ENCODE measurements at regions not wholly inside any gene's neighbourhood (a gene's known extent, or its start where the extent isn't known, plus 50 kb on each side); places are given as distances from the start of the nearest gene placed in this dataset.

- Histone ChIP-seq H3K4me1 (peaks cover 0 to 3% of the 10 kb centered on the region in 2 donors), H3K36me3 (no peaks in the 10 kb centered on the region), H3K9me3 (no peaks in the 10 kb centered on the region), H3K4me3 (no peak overlapping the region), H3K27ac (no peak overlapping the region), H3K27me3 (no peaks in the 10 kb centered on the region)
- intact Hi-C loops (cut with DNase I), result no loop called here
- DNase-seq (ENCODE audit: low spot score in 2 of 2), result no peak
- TF ChIP-seq, protein P1, sequence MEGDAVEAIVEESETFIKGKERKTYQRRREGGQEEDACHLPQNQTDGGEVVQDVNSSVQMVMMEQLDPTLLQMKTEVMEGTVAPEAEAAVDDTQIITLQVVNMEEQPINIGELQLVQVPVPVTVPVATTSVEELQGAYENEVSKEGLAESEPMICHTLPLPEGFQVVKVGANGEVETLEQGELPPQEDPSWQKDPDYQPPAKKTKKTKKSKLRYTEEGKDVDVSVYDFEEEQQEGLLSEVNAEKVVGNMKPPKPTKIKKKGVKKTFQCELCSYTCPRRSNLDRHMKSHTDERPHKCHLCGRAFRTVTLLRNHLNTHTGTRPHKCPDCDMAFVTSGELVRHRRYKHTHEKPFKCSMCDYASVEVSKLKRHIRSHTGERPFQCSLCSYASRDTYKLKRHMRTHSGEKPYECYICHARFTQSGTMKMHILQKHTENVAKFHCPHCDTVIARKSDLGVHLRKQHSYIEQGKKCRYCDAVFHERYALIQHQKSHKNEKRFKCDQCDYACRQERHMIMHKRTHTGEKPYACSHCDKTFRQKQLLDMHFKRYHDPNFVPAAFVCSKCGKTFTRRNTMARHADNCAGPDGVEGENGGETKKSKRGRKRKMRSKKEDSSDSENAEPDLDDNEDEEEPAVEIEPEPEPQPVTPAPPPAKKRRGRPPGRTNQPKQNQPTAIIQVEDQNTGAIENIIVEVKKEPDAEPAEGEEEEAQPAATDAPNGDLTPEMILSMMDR (IDR thresholded peaks at IDR 0.05), result no peak
Measured at GRCh38 chr10:31187607-31188210, 131.3 kb upstream of the ZEB1 start.

GRCh38 chr10:31188792-31189406 is 130.1 kb upstream of the ZEB1 start:
- Histone ChIP-seq H3K4me1 (peaks cover 0 to 3% of the 10 kb centered on the region in 2 donors), H3K27me3 (no peaks in the 10 kb centered on the region), H3K27ac (no peak overlapping the region), H3K36me3 (no peaks in the 10 kb centered on the region), H3K9me3 (no peaks in the 10 kb centered on the region), H3K4me3 (no peak overlapping the region)
- DNase-seq (ENCODE audit: low spot score in 2 of 2), result no peak
- intact Hi-C loops (cut with DNase I), result no loop called here
- TF ChIP-seq, protein P1 (IDR thresholded peaks at IDR 0.05), result no peak

DNA sequence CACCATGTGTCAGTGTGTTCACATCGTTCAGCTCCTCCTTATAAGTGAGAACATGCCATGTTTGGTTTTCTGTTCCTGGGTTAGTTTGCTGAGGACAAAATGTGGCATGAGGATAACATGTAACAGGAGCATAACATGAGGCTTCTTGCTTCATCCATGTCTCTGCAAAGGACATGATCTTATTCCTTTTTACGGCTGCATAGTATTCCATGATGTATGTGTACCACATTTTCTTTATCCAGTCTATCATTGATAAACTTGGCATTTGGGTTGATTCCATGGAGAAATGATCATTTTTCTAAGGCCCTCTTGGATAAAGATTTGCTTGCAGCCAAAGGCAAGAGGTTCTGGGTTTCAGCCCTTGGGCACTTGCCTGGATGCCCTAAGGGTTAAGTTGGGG is 128.5 kb upstream of the ZEB1 start:
- no peak overlapping the region for H3K27ac ChIP-seq
- intact Hi-C loops (cut with DNase I), result no loop called here

DNA sequence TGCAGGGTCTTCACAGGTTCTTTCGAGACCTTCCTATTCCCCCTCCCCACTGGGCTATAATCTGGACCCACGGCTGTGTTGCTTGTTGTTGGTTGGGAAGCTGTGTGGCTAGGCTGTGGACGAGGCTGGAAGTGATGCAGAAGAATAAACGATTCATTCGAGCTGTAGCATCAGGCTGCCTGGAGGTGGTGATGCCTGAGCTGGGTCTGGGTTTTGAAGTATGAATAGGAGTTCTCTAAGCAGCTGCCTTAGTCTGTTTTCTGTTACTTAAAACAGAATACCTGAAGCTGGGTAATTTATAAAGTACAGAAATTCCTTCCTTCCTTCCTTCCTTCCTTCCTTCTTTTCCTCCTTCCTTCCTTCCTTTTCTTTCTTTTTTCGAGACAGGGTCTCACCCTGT is 126.5 kb upstream of the ZEB1 start:
- intact Hi-C loops (cut with DNase I), result no loop called here
- Histone ChIP-seq H3K4me1 (no peaks in the 10 kb centered on the region), H3K27ac (no peak overlapping the region), H3K4me3 (no peak overlapping the region), H3K9me3 (no peaks in the 10 kb centered on the region), H3K27me3 (no peaks in the 10 kb centered on the region), H3K36me3 (no peaks in the 10 kb centered on the region)
- TF ChIP-seq, protein P1 (IDR thresholded peaks at IDR 0.05), result no peak
- DNase-seq (ENCODE audit: low spot score in 2 of 2), result no peak

More for the DNA sequence above, 128.5 kb upstream of the ZEB1 start:
- no peaks in the 10 kb centered on the region for H3K36me3 ChIP-seq
- H3K27me3 ChIP-seq, result no peaks in the 10 kb centered on the region
- DNase-seq (ENCODE audit: low spot score in 2 of 2), result no peak
- no peaks in the 10 kb centered on the region for H3K9me3 ChIP-seq
- no peak overlapping the region for H3K4me3 ChIP-seq
- TF ChIP-seq, protein P1 (IDR thresholded peaks at IDR 0.05), result no peak
- peaks cover 0 to 3% of the 10 kb centered on the region in 2 donors for H3K4me1 ChIP-seq

GRCh38 chr10:31194986-31195385 is 124.0 kb upstream of the ZEB1 start:
- intact Hi-C loops (cut with DNase I), result no loop called here
- no peak overlapping the region for H3K27ac ChIP-seq
- H3K9me3 ChIP-seq, result no peaks in the 10 kb centered on the region
- no peak for DNase-seq (ENCODE audit: low spot score in 2 of 2)
- H3K4me3 ChIP-seq, result no peak overlapping the region
- H3K27me3 ChIP-seq, result no peaks in the 10 kb centered on the region
- no peaks in the 10 kb centered on the region for H3K4me1 ChIP-seq
- no peaks in the 10 kb centered on the region for H3K36me3 ChIP-seq
- TF ChIP-seq, protein P1 (IDR thresholded peaks at IDR 0.05), result no peak

Measured in ascending aorta (tissue), 2 donors.